Activated B cell treated with CpG ODN at 0.5 μM for 24 hours (primary cell): ENCODE measurements at regions not wholly inside any gene's neighbourhood (a gene's known extent, or its start where the extent isn't known, plus 50 kb on each side); places are given as distances from the start of the nearest gene placed in this dataset.

Source experiments
- ATAC-seq: fragments of 200-7000 bp; cut with Tn5 transposase; one replicate; pipeline ENCODE4 v1.10.0; 2021; ENCODE audit warnings: low read depth, mild to moderate bottlenecking, moderate library complexity
- CTCF ChIA-PET: fragments of 350-600 bp; sonication (Branson Sonifier 250); formaldehyde crosslinking; loops from one replicate; lab custom pipeline; 2021; ENCODE audit warnings: antibody characterized with exemption; lab: Charles Lee
- POLR2A ChIA-PET: fragments of 350-600 bp; sonication (Branson Sonifier 250); formaldehyde crosslinking; loops from one replicate; lab custom pipeline; 2021; ENCODE audit warnings: antibody characterized with exemption; lab: Charles Lee
- DNase-seq: peaks from one replicate; pipeline ENCODE4 v3.0.0; 2022
- H3K27ac Mint-ChIP-seq: one replicate; pipeline ENCODE4 v1.8.0; 2020; ENCODE audit warnings: mixed read lengths
- H3K27me3 Mint-ChIP-seq: one replicate; pipeline ENCODE4 v1.8.0; 2021; ENCODE audit warnings: mixed read lengths
- H3K36me3 Mint-ChIP-seq: one replicate; pipeline ENCODE4 v1.8.0; 2021; ENCODE audit warnings: low read depth, mixed read lengths
- H3K4me1 Mint-ChIP-seq: one replicate; pipeline ENCODE4 v1.8.0; 2021; ENCODE audit warnings: mixed read lengths
- H3K4me3 Mint-ChIP-seq: one replicate; pipeline ENCODE4 v1.8.0; 2020; ENCODE audit warnings: mild to moderate bottlenecking, mixed read lengths
- H3K9me3 Mint-ChIP-seq: one replicate; pipeline ENCODE4 v1.8.0; 2020; ENCODE audit warnings: mixed read lengths
- intact Hi-C: fragments of 100-400 bp; cut with micrococcal nuclease; formaldehyde crosslinking; loops from one replicate; pipeline ENCODE4 v1.15.1; 2024
- TF ChIP-seq, protein P1 (sequence below): fragments of 200-600 bp; IDR thresholded peaks from one replicate; pipeline ENCODE4 v1.8.0; 2022; ENCODE audit warnings: antibody characterized with exemption, mild to moderate bottlenecking

DNA sequence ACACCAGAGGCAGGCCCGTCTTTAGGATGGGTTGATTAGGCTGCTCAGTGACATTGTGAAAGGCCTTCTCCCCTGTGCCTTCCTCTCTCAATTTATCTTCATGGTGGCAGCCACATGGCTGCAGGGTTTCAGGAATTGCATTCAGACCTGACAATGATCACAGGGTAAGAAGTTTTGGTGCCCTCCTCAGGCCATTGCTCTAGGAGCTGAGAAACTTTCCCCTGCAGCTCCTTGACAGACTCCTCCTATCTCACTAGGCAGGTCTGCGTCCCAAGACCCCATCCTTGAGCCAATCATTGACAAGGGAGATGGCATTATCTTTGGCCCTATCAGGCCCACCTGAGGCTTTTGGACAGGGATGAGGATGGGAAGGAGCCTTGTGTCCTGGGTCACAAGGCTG is 57.4 kb upstream of the ANO4 start:
- DNase-seq, result no peak
- intact Hi-C loops, result no loop called here

GRCh38 chr12:100738086-100738485 is 56.5 kb upstream of the ANO4 start:
- no peaks in the 10 kb centered on the region for H3K9me3 Mint-ChIP-seq
- H3K27ac Mint-ChIP-seq, result no peak overlapping the region
- ChIA-PET CTCF (no interaction called here), POLR2A (no interaction called here)
- H3K4me3 Mint-ChIP-seq, result no peak overlapping the region
- DNase-seq (no peak), ATAC-seq (no peak)
- no peaks in the 10 kb centered on the region for H3K4me1 Mint-ChIP-seq
- H3K27me3 Mint-ChIP-seq, result peaks cover 3% of the 10 kb centered on the region
- intact Hi-C loops, result no loop called here
- TF ChIP-seq, protein P1, sequence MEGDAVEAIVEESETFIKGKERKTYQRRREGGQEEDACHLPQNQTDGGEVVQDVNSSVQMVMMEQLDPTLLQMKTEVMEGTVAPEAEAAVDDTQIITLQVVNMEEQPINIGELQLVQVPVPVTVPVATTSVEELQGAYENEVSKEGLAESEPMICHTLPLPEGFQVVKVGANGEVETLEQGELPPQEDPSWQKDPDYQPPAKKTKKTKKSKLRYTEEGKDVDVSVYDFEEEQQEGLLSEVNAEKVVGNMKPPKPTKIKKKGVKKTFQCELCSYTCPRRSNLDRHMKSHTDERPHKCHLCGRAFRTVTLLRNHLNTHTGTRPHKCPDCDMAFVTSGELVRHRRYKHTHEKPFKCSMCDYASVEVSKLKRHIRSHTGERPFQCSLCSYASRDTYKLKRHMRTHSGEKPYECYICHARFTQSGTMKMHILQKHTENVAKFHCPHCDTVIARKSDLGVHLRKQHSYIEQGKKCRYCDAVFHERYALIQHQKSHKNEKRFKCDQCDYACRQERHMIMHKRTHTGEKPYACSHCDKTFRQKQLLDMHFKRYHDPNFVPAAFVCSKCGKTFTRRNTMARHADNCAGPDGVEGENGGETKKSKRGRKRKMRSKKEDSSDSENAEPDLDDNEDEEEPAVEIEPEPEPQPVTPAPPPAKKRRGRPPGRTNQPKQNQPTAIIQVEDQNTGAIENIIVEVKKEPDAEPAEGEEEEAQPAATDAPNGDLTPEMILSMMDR, result no peak
- no peaks in the 10 kb centered on the region for H3K36me3 Mint-ChIP-seq

More for the DNA sequence above, 57.4 kb upstream of the ANO4 start:
- CTCF ChIA-PET, result no interaction called here
- Mint-ChIP-seq H3K4me1 (no peaks in the 10 kb centered on the region), H3K27me3 (peaks cover 3% of the 10 kb centered on the region), H3K9me3 (no peaks in the 10 kb centered on the region), H3K27ac (no peak overlapping the region), H3K4me3 (no peak overlapping the region), H3K36me3 (no peaks in the 10 kb centered on the region)
- TF ChIP-seq, protein P1, result no peak
- POLR2A ChIA-PET, result no interaction called here
- ATAC-seq, result no peak

- POLR2A ChIA-PET, result interaction anchor here (0.6 kb wide), 1 partner anchor 1797 kb away, joined by 6 read pairs; no protein-coding TSS in a partner anchor
- TF ChIP-seq, protein P1, result no peak
These were observed 53.4 kb upstream of the ANO4 start for GRCh38 chr12:100741084-100741711.

GRCh38 chr12:100743060-100743459 is 51.5 kb upstream of the ANO4 start:
- intact Hi-C loops, result loop anchor here (5.0 kb wide), 1 partner anchor 76 kb away; no protein-coding TSS in a partner anchor
- no peak overlapping the region for H3K27ac Mint-ChIP-seq
- no peaks in the 10 kb centered on the region for H3K36me3 Mint-ChIP-seq
- H3K9me3 Mint-ChIP-seq, result peaks cover 8% of the 10 kb centered on the region
- ChIA-PET POLR2A (no interaction called here), CTCF (no interaction called here)
- H3K27me3 Mint-ChIP-seq, result peaks cover 1% of the 10 kb centered on the region
- TF ChIP-seq, protein P1, result no peak
- DNase-seq (no peak), ATAC-seq (no peak)
- no peak overlapping the region for H3K4me3 Mint-ChIP-seq
- H3K4me1 Mint-ChIP-seq, result no peaks in the 10 kb centered on the region

More at GRCh38 chr12:100741084-100741711, 53.4 kb upstream of the ANO4 start:
- Mint-ChIP-seq H3K4me3 (no peak overlapping the region), H3K4me1 (no peaks in the 10 kb centered on the region), H3K9me3 (peaks cover 8% of the 10 kb centered on the region), H3K27ac (no peak overlapping the region), H3K36me3 (no peaks in the 10 kb centered on the region), H3K27me3 (peaks cover 3% of the 10 kb centered on the region)
- intact Hi-C loops, result loop anchor here (1.0 to 5.0 kb wide), 2 partner anchors 74 to 507 kb away; no protein-coding TSS in a partner anchor
- DNase-seq, result no peak
- ATAC-seq, result no peak
- CTCF ChIA-PET, result no interaction called here
